AG08396 (cell line): ENCODE measurements at regions not wholly inside any gene's neighbourhood (a gene's known extent, or its start where the extent isn't known, plus 50 kb on each side); places are given as distances from the start of the nearest gene placed in this dataset.
"Not testable (repeated sequence)": the region's sequence is repeated elsewhere in the genome, so short reads cannot be mapped to it uniquely, and the experiment has no call there.

Source experiments
- DNase-seq: peaks from one replicate; pipeline ENCODE4 v3.0.0; 2012; ENCODE audit warnings: low spot score, mixed read lengths

DNA sequence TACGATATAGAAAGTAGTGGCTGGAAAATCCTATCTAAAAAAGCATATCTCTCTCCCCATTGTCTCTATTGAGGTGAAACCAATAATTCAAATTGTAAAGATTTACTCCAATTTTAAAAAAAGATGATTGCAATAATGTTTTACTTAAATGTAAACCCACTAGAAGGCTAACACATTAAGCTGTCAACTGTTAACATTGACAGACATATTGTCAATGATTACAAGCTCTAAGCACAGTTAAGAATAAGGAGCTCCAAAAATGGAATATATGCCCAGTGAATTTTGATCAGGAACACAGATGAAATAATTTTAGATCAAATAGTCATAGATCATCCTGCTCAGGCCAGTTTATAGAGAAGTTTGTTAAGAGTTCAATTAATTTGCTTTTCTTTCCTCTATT, 123.6 kb upstream of the NETO1 start:
- DNase-seq, result no peak

DNA sequence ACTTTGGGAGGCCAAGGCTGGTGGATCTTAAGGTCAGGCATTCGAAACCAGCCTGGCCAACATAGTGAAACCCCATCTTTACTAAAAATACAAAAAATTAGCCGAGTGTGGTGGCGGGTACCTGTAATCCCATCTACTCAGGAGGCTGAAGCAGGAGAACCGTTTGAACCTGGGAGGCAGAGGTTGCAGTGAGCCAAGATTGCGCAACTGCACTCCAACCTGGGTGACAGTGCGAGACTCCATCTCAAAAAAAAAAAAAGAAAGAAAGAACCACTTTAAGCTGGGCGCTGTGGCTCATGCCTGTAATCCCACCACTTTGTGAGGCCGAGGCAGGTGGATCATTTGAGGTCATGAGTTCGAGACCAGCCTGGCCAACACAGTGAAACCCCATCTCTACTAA, 119.8 kb upstream of the NETO1 start:
- not testable (repeated sequence) for DNase-seq

DNA sequence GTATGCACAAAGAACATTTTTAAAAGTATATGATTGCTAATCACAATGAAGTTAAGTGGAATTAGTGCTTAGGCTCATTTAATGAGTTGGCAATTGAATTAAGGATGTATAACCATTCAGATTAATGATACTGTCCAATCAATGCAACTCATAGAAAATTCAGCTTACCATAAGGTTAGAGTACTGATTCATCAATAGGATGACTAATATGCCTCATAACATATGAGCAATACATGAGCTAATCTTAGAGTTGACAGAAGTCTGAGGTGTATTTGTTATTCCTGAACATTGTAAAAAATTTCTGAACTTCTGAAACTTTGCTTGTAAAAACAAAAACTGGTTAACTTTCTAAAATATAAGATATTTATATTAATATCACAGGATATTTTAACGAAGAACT, 118.3 kb upstream of the NETO1 start:
- no peak for DNase-seq

DNA sequence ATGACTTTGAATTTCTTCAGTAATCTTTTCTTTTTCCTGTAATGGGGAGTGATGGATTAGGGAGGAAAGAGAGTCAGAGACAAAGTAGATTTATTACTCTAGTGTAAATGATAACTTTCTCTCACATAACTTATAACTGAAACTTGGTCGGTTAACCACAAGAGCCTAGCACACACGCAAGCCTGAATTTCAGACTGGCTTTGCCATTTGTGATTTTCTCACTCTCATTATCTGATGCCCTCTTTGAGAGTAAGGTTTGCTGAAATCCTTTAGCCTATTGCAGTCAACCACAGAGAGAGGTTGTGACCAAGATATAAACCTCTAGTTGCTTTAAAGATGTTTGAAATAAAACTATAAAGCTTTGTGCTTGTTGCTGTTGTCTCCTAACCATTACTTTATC, 117.9 kb upstream of the NETO1 start:
- no peak for DNase-seq

DNA sequence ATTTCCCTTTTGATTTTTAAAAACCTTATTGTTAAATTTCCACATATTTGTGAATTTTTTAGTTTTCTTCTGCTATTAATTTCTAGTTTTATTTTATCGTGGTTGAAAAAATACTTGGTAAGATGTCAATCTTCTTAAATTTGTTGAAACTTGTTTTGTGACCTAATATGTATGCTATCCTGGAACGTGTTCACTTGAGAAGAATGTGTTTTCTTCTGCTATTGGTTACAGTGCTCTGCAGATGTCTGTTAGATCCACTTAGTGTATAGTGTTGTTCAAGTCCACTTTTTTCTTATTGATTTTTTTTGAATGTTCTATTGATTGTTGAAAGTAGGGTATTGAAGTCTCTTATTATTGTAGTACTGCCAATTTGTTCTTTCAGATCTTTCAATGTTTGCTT, 116.5 kb upstream of the NETO1 start:
- DNase-seq, result no peak

DNA sequence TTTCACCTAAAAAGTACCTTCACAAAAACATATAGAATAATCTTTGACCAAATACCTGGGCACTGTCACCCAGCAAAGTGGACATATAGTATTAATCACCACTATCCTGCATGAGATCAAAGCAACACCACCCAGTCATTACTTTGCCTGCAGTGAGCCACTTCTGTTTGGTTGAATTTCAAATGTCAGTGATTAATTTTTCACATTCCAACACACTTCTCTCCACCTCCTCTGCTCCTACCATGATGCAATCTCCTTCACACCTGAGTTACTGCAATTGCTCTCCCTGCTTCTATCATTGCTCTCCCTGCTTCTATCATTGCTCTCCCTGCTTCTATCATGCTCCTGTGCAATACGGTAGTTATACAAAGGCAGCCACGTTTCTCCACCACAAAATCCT, 106.1 kb upstream of the NETO1 start:
- no peak for DNase-seq

DNA sequence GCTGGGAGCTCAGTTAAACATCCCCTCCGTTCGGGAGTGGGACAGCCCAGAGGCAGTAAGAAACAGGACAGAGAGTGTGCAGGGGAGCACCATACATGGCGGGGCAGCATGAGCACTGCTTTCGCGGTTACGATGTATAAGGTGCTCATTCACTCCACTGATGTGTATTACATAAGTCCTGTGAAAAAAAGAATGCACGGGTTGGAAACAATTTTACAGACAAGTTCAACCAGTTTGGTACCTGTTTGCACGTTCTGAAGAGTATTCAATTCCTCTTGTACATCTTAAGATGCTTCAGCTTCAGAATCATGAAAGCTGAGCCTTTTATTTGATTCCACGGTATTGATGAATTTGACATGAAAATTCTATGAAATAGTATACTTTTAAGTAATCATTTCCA, 97.8 kb upstream of the NETO1 start:
- DNase-seq, result no peak

DNA sequence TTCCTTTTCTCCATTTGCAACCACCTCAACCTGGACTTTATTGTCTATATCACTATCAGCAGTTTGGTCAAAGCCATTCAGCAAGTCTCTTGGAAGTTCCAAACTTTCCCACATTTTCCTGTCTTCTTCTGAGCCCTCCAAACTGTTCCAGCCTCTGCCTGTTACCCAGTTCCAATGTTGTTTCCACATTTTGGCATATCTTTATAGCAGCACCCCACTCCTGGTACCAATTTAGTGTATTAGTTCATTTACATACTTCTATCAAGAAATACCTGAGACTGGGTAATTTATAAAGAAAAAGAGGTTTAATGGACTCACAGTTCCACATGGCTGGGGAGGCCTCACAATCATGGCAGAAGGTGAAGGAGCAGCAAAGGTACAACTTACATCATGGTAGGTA, 90.4 kb upstream of the NETO1 start:
- DNase-seq, result not testable (repeated sequence)

DNA sequence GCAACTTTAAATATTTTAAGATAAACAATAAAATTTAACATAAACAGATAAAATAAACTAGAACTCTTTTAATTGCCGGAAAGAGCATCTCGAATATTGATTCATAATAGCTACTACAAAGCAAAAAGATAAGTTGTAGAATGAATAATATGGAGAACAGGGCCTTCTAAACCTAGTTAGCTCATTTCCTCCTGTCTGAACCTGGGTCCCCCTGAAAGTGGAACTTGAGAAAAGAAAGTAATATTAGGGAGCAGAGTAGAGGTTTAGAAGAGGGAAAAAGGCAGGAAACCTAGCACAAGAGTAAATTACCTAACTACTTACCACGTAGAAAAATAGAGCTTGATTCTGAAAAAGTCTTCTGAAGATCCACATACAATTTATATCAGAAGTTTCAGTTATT, 80.7 kb upstream of the NETO1 start:
- DNase-seq, result no peak

DNA sequence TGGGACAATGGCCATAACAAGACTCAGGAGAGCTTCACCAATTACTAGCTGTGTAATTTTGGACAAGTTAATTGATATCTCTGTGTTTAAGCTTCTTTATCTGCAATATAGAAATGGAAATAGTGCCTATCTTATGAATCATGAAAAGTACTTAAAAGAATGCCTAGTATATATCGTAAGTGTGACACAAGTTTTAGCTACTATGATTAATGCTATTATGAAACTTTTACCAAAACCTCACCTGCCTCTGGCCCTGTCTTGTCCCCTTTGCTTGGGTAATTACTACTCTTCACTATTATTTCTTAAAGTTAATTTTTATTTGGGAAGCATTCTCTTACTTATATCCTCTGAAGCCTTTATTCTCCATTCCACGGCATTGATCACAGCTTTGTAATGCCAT, 75.0 kb upstream of the NETO1 start:
- no peak for DNase-seq

DNA sequence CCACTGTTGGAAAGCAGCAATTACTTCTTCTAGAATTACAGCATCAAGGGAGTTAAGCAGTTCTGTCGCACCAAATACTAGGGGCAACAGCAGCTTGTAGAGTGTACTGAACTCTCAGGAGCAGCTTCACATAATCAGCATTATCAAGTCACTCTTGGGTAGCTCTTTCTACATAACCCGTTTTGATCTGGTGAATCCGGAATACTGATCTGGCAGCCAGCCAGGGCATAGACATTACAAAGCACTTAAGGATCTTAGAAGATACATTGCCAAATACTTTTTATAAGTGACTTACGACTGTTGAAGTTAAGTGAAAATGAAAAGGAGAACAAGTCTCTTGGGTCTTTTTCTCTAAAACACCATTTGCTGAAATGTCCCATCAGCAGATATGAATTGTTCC, 73.2 kb upstream of the NETO1 start:
- DNase-seq, result no peak

DNA sequence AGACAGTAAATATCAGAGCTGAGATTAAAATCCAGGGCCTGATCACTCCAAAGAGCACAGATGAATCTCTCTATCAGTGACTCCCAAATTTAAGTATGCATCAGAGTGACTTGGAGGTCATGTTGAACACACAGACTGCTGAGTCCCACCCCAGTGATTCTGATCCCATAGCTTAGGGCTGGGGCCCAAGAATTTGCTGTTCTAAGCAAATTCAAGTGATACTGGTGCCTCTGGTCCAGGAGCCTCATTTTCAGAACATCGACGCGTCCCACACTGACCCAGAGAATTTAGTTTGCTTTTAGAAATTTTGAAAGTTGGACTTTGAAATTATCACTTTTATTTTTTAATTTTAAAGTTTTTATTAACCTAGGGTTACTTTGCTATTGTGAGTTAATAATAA, 72.7 kb upstream of the NETO1 start:
- DNase-seq, result no peak

DNA sequence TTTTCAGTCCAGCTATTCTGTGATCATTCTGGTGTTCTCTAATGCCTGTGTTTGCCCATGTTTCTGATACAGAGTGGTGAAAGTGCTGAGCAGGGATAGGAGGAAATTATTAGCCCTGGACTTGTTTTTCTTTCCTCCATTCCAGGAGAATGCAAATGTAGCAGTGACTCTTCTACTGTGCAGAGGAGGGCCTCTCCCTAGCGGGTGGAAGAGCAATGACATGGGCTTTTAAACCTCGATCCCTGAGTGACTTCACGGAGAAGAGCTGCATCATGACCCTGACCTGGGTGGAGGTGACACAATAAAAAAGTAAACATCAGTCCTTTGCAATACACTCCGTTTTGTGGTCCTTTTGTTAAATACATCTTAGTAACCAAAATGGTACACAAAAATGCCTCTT, 68.0 kb upstream of the NETO1 start:
- DNase-seq, result no peak

DNA sequence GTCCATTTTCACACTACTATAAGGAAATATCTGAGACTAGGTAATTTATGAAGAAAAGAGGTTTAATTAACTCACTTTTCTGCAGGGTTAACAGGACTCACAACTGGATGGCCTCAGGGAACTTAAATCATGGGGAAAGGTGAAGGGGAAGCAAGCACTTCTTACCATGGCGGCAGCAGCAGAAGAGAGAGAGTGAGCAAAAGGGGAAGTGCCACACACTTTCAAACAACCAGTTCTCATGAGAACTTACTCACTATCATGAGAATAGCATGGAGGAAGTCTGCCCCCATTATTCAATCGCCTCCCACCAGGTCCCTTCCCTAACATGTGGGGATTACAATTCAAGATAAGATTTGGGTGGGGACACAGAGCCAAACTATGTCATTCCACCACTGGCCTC, 55.1 kb upstream of the NETO1 start:
- DNase-seq, result no peak
